GM21381 (cell line): ENCODE measurements at regions not wholly inside any gene's neighbourhood (a gene's known extent, or its start where the extent isn't known, plus 50 kb on each side); places are given as distances from the start of the nearest gene placed in this dataset.

ENCODE experiments used
- ATAC-seq: cut with Tn5 transposase; IDR thresholded peaks from one replicate; pipeline ENCODE4 v1.9.1; 2021; ENCODE audit warnings: mild to moderate bottlenecking, moderate library complexity; ENCODE audit not compliant: unreplicated experiment

DNA sequence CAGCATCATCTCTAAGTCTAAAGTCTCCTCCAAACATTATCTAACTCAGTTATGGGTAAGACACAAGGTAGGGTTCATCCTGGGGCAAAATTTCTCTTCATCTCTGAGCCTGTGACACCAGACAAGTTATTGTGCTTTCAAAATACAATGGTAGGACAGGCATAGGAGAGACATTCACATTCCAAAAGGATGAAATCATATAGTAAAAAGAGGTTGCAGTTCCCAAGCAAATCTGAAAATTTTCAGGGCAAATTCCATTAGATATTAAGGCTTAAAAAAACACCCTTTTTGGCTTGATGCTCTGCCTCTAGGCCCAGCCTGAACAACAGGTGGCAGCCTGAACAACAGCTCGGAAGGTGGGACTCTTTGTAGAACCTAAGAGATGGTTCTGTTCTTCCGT, 448.3 kb upstream of the SLIT2 start:
- ATAC-seq, result no peak

DNA sequence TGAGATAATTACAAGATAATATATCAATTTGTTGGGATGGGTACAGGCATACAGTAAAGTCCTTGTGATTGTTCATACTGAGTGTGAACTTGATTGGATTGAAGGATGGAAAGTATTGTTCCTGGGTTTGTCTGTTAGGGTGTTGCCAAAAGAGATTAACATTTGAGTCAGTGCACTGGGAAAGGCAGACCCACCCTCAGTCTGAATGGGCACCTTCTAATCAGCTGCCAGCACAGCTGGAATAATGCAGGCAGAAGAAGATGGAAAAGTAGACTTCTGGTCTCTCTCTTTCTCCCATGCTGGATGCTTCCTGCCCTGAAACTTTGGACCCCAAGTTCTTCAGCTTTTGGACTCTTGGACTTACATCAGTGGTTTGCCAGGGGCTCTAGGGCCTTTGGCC, 457.9 kb upstream of the SLIT2 start:
- ATAC-seq, result no peak

DNA sequence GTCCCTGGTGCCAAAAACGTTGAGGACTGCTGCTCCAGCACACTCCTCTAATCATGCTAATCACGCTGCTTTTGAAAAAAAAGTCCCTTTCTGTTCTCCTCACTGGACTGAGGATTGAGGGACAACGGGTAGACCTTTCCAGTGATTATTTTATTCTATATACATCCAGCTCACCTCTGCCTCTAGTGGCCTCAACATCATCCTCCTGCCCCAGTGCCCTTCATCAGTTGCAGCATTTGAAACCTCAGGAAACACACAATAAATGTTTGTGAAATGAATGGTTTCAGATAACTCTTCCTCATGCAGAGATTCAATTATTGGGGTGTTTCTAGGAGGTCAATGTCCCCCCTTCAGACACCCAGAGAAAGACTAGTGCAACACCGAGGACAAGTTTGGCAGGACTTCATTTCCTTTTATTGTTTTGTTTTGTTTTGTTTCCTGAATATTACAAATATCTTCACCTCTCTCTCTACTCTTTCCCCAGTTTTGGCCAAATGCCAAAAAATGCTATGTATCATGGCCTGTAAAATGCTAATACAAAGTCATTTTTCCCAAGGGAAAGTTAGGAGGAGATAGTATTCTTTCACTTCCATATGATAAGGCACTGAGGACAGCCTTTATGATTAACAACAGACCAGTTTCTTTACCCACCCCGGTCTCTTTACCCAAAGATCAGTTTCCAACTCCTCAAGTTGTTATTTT, 460.1 kb upstream of the SLIT2 start:
- ATAC-seq, result no peak

DNA sequence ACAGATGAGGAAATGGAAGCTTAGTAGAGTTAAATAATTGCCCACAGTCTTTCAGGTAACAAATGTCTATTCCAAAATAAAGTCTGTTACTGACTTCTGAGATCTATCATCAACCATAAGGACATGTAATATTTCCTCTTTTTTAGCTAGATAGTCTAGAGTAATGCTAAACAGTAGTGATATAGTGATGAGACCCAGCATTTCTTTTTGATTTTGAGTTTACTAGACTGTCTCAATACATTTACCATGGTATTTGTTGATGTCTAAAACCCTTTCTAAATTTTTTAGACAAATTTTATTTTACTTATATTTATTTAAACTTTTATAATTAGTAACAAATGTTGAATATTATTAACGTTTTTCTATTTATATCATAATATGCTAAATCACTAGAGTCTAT, 465.1 kb upstream of the SLIT2 start:
- ATAC-seq, result no peak

DNA sequence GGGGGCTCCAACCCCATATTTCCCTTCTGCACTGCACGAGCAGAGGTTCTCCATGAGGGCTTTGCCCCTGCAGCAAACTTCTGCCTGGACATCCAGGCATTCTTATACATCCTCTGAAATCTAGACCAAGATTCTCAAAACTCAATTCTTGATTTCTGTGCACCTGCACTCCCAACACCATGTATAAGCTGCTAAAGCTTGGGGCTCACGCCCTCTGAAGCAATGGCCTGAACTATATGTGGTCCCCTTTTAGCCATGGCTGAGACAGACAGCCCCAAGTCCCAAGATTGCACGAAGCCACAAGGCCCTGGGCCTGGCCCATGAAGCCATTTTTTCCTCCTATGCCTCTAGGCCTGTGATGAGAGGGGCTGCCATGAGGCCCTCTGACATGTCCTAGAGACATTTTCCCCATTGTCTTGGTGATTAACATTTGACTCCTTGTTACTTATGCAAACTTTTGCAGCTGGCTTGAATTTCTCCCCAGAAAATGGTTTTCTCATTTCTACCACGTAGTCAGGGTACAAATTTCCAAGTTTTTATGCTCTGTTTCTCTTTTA, 468.0 kb upstream of the SLIT2 start:
- no peak for ATAC-seq

DNA sequence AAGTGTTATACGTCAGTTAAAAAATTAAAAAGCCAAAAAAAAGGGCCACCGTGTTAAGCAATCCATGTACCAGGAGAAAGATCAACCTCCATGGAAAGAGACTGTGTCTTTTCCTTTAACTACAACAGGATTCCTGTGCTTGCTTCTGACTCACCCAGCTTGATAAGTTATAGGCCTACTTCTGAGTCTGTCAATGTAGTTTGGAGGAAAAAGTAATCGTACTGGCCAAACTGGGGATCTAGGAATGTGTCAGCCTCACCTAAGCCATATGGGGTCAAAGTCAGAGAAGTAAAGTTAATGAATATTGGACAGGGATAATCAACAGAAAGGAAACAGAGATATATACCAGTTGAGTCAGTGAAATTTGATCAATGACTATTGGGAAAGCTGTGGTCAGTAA, 470.8 kb upstream of the SLIT2 start:
- ATAC-seq, result no peak

DNA sequence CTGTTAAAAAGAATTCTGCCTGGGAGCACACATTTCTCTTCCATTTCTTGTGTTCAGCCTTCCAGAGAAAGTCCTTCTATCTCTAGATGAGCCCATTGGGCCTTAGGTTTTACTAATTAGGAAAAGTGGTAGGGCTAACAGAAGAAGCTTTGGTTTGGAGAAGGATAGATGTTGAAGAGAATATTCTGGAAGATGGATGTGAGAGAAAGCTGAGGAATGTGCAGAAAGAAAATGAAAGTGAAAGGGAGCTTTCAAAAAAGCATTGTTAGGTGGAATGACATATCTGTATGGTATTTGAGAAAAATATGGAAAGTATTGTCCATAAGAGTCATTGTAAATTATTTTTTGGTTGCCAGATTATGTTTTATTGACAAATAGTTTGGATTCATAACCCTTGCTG, 474.8 kb upstream of the SLIT2 start:
- no peak for ATAC-seq

DNA sequence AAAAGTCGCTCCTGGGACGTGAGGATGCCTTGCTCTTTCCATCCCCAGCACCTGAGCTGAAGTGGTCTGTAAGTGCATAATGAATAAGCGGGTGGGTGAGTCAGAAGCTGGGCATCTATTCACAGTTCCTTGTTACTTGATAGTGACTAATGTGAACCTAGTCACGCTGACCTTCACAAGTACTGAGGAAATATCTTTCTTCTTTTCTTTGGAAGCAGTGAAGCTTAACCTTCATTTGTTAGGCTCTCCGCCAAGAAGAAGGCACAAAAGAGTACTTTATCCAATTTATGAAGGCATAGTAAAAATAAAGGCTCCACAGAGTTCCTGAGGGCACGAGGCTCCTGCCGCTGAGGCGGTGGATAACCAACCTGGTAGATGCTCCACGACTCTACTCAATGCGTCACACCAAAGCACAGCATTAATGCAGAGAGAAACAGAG, 475.7 kb upstream of the SLIT2 start:
- ATAC-seq, result no peak

DNA sequence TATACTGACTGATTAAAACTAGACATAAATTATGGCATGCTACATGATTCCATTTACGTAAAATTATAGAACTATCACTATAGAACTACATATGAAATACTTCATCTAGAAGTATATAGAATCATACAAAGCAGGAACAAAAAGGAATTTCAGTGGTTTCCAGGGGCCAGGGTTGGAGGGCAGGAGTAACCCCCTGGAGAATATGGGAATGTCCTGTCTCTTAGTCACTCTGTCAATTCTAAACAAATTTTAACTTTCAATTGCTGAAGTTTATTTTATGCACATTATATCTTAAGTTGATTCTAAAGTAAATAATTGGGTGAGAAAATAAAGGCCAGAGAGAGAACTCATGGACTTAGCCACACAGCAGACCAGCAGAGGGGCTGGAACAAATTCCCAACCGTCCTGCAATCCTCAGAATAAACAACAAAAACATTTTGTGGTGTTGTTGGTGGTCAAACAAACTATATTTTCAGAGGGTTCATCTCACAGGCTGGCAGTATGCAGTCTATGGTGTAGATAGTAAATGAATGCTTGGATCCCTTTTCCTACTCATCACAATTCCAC, 476.9 kb upstream of the SLIT2 start:
- no peak for ATAC-seq

DNA sequence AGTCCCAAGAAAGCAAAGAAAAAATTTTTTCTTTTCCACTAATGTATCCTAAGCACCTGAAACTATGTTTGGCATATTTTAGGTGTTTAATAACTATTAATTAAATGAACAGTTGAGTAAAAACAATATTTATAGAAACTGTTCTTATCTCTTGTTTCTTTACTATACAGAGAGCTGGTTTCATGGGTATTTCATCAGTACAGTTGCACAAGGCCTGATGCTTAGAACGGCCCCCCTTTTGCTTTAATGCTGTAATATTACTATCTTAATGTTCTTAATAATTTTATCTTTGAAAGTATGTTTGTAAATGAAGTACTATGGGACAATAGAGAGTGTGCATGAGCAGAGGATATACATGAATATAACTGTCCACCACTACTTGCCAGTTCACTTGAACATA, 479.1 kb upstream of the SLIT2 start:
- ATAC-seq, result no peak

DNA sequence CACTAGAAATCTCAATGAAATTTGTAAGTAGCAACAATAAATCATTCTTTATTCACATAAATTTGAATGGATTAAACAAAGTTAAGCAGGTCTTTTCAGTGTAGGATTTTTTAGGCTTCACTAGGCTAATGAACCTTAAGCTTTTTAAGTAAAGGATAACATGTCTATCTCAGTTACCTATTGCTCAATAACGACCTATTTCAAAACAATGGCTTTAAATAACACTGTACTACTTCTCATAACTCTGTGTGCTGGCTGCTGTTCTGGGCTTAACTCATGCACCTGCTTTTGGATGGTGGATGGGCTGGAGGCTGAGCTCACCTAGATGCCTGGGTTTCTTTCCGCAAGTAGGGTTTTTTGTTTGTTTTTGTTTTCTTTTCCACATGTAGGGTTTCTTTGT, 495.0 kb upstream of the SLIT2 start:
- ATAC-seq, result no peak

DNA sequence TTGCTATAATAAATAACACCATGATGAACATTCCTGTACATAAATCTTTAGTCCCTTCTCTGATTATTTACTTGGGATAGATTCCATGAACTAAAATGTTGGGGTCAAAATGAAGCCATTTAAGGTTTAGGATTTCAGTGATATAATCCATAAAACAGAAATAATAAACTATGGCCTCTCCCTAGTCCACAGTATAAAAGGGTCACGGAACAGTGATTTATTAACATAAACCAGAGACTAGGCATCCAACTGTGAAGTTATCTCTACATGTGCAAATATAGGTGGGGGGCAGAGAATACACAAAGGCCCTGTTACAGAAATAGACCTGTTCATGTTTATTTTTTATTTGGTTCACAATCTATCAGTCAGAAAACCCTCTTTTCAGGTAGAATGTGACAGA, 499.1 kb upstream of the SLIT2 start:
- no peak for ATAC-seq

DNA sequence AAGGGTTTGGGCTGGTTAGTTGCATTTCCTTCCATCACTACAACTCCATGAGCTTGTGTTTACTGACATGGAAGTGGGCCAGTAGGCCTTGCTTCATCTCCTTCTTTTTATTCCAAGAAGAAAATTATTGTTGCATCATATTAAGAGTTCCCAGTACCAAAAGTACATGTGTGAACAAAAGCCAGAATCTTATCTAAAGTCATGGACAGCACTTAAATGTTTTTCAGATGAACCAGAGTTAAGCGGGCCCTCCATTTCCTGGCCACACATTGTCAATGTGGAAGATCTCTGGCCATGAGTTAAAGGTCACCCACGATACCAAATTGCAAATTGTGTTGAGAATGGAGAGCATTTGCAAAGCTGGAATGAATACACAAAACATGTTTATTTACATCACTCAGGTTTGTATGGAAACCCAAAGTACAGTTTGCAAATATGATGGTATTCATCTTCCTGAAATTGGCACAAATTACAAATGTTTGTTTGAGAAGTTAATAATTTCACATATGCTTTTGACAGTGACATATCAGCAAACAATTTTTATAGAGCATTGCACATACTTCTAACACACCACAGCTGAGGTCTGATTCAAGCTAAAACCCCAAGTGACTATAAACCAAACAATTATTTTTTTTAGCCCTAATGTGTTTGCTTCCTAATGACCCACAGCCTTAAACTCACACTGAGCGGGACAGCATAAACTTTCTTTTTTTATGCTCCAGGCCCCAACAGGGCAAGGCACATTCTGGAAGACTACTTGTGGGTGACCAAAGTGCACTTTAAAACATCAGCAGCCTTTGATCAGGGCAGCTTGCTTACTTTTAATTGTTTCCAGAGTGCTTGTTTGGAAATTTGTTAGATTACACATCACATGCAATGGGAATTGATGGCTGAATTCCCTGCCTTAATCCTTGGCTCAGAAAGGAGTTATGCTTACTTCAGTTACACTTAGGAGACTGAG, 502.9 kb upstream of the SLIT2 start:
- ATAC-seq, result no peak

DNA sequence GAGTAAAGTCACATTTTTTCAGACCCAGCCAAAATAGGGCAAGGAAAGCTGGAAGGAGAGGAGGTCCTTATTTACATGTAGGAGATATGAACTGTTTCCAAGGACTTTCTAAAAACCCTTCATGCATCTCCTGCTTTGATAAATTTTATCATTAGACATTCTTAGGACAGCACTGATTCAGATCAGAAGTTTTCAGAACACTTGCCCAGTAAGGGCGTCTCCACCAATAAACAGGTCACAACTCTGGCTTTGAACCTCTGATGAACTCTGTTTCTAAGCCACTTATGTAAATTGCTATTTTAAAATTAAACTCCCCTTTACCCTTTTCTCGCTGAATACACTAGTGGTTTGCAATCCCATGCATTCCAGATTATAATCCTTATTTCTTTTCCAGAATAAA, 505.3 kb upstream of the SLIT2 start:
- no peak for ATAC-seq

DNA sequence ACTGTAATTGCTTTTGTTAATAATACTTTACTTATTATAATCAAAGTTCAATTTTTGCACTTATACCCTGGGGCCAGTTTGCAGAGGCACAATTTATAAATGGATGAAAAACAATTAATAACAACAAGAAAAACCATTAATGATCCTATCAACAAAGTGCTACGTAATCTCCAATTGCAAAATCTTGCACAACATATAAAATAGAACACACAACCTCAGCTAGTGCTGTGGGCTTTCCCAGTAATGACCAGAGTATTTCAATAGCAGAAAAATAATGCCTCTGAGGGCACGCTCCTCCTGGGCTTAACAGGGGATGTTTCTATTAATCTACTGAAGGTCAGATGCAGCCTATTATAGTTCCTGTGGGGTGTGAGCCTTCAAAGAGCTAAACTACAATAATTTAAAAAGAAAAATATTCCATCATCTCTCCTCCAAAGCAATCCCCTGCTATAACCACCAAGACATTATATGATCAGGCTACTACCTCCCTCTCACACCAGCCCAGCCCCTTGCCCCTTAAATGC, 508.5 kb upstream of the SLIT2 start:
- no peak for ATAC-seq

DNA sequence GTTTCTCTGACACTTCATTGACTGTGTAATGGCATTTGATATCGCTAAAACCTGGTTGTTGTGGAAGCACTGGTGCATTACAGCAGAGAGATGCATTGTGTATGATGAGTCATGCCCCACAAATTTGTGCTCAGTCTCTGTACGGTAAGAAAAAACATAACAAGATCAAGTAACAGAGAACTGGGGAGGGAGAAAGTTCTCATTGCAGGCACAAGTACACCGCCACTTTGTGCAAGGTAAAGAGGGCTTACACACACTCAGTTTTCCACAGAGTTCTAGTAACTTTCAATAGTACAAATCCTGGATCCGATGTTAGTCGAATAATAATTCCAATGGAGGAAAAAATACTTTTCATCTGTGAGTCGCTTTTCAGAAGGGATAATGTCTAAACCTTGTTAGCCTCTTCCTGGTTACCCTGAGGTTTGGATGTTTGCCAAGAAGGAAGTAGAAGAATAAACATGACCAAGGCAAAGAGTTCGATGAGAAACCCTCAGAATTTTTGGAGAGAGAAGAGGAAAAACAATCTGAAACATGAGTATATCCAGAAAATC, 512.5 kb upstream of the SLIT2 start:
- no peak for ATAC-seq

DNA sequence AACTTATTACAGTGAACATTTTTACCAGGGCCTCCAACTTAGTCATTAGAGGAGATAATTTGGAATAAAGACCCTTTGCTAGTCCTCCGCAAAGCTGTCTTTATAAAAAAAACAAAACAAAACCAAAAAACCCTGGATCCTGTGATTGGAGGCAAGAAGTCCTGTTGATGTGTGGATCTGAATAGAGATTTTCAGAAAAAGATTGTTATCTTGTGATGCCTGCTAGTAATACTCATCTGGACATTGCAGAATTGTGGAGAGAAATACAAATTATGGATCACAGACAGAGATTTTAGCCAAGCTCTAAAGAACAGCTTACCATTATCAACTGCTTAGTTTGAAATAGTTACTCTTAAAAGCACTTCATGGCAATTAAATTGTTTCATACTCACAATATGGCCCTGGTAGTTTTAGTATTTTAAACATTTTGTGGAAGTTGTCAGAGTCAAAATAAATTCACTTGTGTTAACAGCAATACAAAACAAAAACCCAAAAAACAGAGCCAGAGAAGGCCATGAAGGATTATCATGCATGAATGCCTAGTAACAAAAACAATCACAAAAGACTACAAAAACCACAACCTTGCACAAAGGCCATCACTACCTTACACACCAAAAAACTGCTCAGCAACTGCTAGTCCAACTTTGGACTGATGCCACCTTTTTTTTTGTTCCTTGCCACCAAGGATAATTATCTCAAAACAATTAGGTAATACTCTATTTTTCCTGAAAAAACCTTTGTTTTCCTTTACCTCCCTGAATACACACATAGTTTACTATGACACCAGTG, 514.5 kb upstream of the SLIT2 start:
- ATAC-seq, result no peak

DNA sequence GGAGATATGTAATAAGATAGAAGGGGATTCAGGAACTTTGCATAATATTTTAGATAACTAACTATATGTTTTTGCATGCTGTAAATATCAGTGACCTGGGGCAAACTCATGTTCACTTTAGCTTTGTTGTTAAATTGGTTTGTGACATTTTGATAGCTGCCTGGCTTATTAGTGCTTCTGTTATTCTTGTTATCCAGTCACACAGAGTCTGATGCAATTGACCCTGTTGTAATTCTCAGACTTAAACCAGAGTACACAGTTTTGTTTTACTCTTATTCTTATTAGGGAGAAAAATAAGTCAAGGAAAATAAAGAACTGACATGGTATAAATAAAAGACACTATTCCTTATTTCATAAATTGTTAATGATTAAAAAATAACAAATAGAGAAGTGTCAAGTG, 516.7 kb upstream of the SLIT2 start:
- no peak for ATAC-seq

DNA sequence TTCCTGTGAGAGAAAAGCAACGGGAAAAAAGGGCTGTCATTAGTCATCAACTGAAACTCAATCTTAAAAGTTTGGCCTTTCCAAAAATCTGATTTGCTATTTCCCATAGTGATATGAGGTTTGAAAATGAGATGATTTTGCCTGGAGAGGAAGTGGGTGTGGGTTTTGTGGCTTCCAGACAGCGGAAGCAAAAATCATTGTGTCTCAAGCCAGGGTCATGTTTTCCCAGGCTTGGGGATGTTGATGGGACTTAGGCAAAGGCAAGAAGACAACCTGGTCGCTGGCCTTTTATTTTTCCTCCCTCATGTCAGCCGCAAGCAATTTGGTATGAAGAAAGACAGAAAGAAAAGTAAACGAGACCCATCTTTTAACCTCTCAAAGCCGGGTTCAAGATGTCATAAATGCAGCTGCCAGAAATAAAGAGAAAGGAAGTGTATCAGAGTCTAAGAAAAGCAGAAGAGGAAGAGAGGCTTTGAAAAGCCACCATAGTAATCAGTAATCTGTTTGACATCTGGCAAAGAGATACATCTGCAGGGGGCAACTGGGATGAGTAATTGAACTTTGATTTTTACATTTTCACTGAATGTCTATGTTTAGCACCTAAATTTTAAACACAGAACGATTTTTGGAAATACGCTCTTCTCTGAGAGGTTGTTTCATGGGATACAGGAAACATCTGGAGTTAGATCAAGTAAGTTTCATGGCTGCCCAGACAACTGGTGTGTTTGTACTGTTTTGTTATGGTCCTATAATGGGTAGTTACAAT, 521.6 kb upstream of the SLIT2 start:
- no peak for ATAC-seq

DNA sequence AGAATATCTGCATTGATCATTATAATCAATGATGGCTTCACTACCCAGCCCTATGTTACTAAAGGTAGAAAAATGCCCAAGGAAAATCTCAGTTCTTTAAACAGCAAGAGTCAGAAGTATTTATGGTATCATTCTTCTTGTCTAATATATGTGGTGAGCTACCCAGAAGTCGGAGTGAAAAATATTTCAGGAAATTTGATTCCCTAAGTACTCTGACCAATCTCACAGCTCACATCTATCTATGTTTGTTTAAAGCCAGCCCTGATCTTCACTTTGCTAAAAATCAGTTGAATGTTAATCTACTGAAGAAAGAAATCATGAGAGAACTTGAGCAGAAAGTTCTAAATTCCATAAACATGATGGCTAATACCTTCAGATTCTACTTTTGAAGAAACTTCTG, 522.9 kb upstream of the SLIT2 start:
- no peak for ATAC-seq
